Type B pancreatic cell (in vitro differentiated cells): ENCODE measurements at regions not wholly inside any gene's neighbourhood (a gene's known extent, or its start where the extent isn't known, plus 50 kb on each side); places are given as distances from the start of the nearest gene placed in this dataset.
"Not testable (repeated sequence)": the region's sequence is repeated elsewhere in the genome, so short reads cannot be mapped to it uniquely, and the experiment has no call there.

Source experiments
- DNase-seq: peaks from one replicate; pipeline ENCODE4 v3.0.0; 2021; ENCODE audit warnings: mixed read lengths; ENCODE audit not compliant: unreplicated experiment; ENCODE audit errors: extremely low spot score
- H3K27ac Mint-ChIP-seq: 2 replicates; pipeline ENCODE4 v1.8.0; 2021; ENCODE audit warnings: mild to moderate bottlenecking, mixed read lengths
- H3K27me3 Mint-ChIP-seq: 2 replicates; pipeline ENCODE4 v1.8.0; 2021; ENCODE audit warnings: mixed read lengths
- H3K36me3 Mint-ChIP-seq: 2 replicates; pipeline ENCODE4 v1.8.0; 2021; ENCODE audit warnings: mixed read lengths
- H3K4me1 Mint-ChIP-seq: one replicate; pipeline ENCODE4 v1.8.0; 2021; ENCODE audit warnings: mixed read lengths; ENCODE audit not compliant: unreplicated experiment
- H3K4me3 Mint-ChIP-seq: 2 replicates; pipeline ENCODE4 v1.8.0; 2021; ENCODE audit warnings: mild to moderate bottlenecking, mixed read lengths
- H3K9me3 Mint-ChIP-seq: 2 replicates; pipeline ENCODE4 v1.8.0; 2021; ENCODE audit warnings: mixed read lengths
- CTCF ChIP-seq: fragments of 200-600 bp; sonication (generic); conservative IDR thresholded peaks from 2 replicates; pipeline ENCODE4 v1.5.0; 2021; ENCODE audit warnings: antibody characterized with exemption, mild to moderate bottlenecking

- Mint-ChIP-seq H3K36me3 (no peaks in the 10 kb centered on the region), H3K27ac (no peak overlapping the region), H3K4me3 (no peak overlapping the region), H3K27me3 (no peaks in the 10 kb centered on the region), H3K4me1 (no peaks in the 10 kb centered on the region), H3K9me3 (peaks cover 15% of the 10 kb centered on the region)
- DNase-seq: no peak
- TF ChIP-seq CTCF: no peak
These were observed 2695.0 kb upstream of the DEFB115 start for GRCh38 chr20:28562510-28562898.

- DNase-seq, H3K4me1 Mint-ChIP-seq, H3K36me3 Mint-ChIP-seq, H3K27me3 Mint-ChIP-seq, H3K4me3 Mint-ChIP-seq, H3K27ac Mint-ChIP-seq: not testable (repeated sequence)
- H3K9me3 Mint-ChIP-seq: peaks cover 15% of the 10 kb centered on the region
These were observed 2694.5 kb upstream of the DEFB115 start for GRCh38 chr20:28562899-28563521.

- H3K36me3 Mint-ChIP-seq, H3K27me3 Mint-ChIP-seq, H3K4me3 Mint-ChIP-seq, H3K4me1 Mint-ChIP-seq, DNase-seq, H3K27ac Mint-ChIP-seq: not testable (repeated sequence)
- H3K9me3 Mint-ChIP-seq: peaks cover 15% of the 10 kb centered on the region
These were observed 2693.4 kb upstream of the DEFB115 start for GRCh38 chr20:28564024-28564423.

- H3K27ac Mint-ChIP-seq, H3K36me3 Mint-ChIP-seq, H3K27me3 Mint-ChIP-seq, DNase-seq, H3K4me3 Mint-ChIP-seq, H3K4me1 Mint-ChIP-seq: not testable (repeated sequence)
- H3K9me3 Mint-ChIP-seq: peaks cover 15% of the 10 kb centered on the region
These were observed 2692.6 kb upstream of the DEFB115 start for GRCh38 chr20:28564688-28565463.

GRCh38 chr20:28575991-28576390 lies 2681.5 kb upstream of the DEFB115 start:
- H3K36me3 Mint-ChIP-seq, H3K27ac Mint-ChIP-seq, H3K4me3 Mint-ChIP-seq, H3K9me3 Mint-ChIP-seq, H3K4me1 Mint-ChIP-seq, DNase-seq, H3K27me3 Mint-ChIP-seq: not testable (repeated sequence)

- H3K9me3 Mint-ChIP-seq, DNase-seq, H3K4me1 Mint-ChIP-seq, H3K36me3 Mint-ChIP-seq, H3K4me3 Mint-ChIP-seq, H3K27ac Mint-ChIP-seq, H3K27me3 Mint-ChIP-seq: not testable (repeated sequence)
These were observed 2665.8 kb upstream of the DEFB115 start for GRCh38 chr20:28591680-28592079.

- H3K27me3 Mint-ChIP-seq, H3K9me3 Mint-ChIP-seq, H3K4me1 Mint-ChIP-seq, DNase-seq, H3K27ac Mint-ChIP-seq, H3K4me3 Mint-ChIP-seq, H3K36me3 Mint-ChIP-seq: not testable (repeated sequence)
These were observed 2664.1 kb upstream of the DEFB115 start for GRCh38 chr20:28593383-28593782.

- H3K4me3 Mint-ChIP-seq, H3K4me1 Mint-ChIP-seq, H3K27ac Mint-ChIP-seq, H3K27me3 Mint-ChIP-seq, H3K9me3 Mint-ChIP-seq, DNase-seq, H3K36me3 Mint-ChIP-seq: not testable (repeated sequence)
These were observed 2663.0 kb upstream of the DEFB115 start for GRCh38 chr20:28594476-28594875.

- H3K9me3 Mint-ChIP-seq, H3K27ac Mint-ChIP-seq, DNase-seq, H3K27me3 Mint-ChIP-seq, H3K36me3 Mint-ChIP-seq, H3K4me1 Mint-ChIP-seq: not testable (repeated sequence)
- H3K4me3 Mint-ChIP-seq: peak overlapping the region; percentile 69
These were observed 2655.5 kb upstream of the DEFB115 start for GRCh38 chr20:28602006-28602402.

GRCh38 chr20:28602403-28603217 lies 2654.9 kb upstream of the DEFB115 start:
- Mint-ChIP-seq H3K27ac (peak overlapping the region; percentile 56), H3K4me3 (peak overlapping the region; percentile 86)
- H3K4me1 Mint-ChIP-seq, H3K9me3 Mint-ChIP-seq, DNase-seq, H3K27me3 Mint-ChIP-seq, H3K36me3 Mint-ChIP-seq: not testable (repeated sequence)

- Mint-ChIP-seq H3K27ac (peak overlapping the region; percentile 56), H3K4me3 (peak overlapping the region; percentile 30)
- not testable (repeated sequence) for H3K9me3 Mint-ChIP-seq, H3K27me3 Mint-ChIP-seq, H3K4me1 Mint-ChIP-seq, DNase-seq, H3K36me3 Mint-ChIP-seq
These were observed 2654.3 kb upstream of the DEFB115 start for GRCh38 chr20:28603218-28603577.
